ENCODE measurements at regions not wholly inside any gene's neighbourhood (a gene's known extent, or its start where the extent isn't known, plus 50 kb on each side); places are given as distances from the start of the nearest gene placed in this dataset.

GRCh38 chr9:115810166-115810565 is 343.4 kb upstream of the PAPPA start:
- H3K9me3 ChIP-seq (ENCODE audit: control insufficient read depth, low read depth, low read length): no peaks in the 10 kb centered on the region
- no peak overlapping the region for H3K9ac ChIP-seq (ENCODE audit: control insufficient read depth, extremely low read depth, insufficient read depth, low read length)
- peak; percentile 35 for DNase-seq (ENCODE audit: low read depth, low spot score)
- peaks cover 15% of the 10 kb centered on the region for H3K4me1 ChIP-seq (ENCODE audit: control insufficient read depth, extremely low read depth, insufficient read depth, low read length)
- no peaks in the 10 kb centered on the region for H3K36me3 ChIP-seq (ENCODE audit: control insufficient read depth in 2 of 2, extremely low read depth in 1 of 2, insufficient read depth in 2 of 2, low read length in 2 of 2)
- no peaks in the 10 kb centered on the region for H3K27me3 ChIP-seq (ENCODE audit: control insufficient read depth, extremely low read depth, insufficient read depth, low read length)
- H2AFZ ChIP-seq (ENCODE audit: control insufficient read depth, low read length): no peak overlapping the region
- H3K9me1 ChIP-seq (ENCODE audit: control insufficient read depth, extremely low read depth, insufficient read depth, low read length): no peaks in the 10 kb centered on the region
- TF ChIP-seq CTCF (optimal IDR thresholded peaks at IDR 0.05 in 1 of 3, IDR thresholded peaks at IDR 0.05 in 1 of 3, conservative IDR thresholded peaks at IDR 0.05 in 1 of 3; ENCODE audit: extremely low read depth in 1 of 3, insufficient read depth in 2 of 3, low read length in 3 of 3) (no peak), EZH2 (IDR thresholded peaks at IDR 0.05; ENCODE audit: low read length) (no peak)
- no peaks in the 10 kb centered on the region for H3K79me2 ChIP-seq (ENCODE audit: control insufficient read depth, insufficient read depth, low read length)
- no peak overlapping the region for H3K4me2 ChIP-seq (ENCODE audit: control insufficient read depth, extremely low read depth, insufficient read depth, low read depth, low read length)
- no peak overlapping the region for H3K27ac ChIP-seq (ENCODE audit: control insufficient read depth, insufficient read depth, low read length)
- no peaks in the 10 kb centered on the region for H4K20me1 ChIP-seq (ENCODE audit: control insufficient read depth, extremely low read depth, insufficient read depth, low read length)
- dilution Hi-C loops (cut with MboI; ENCODE audit: extremely low pct_ligation_motif_present, low sequenced_read_pairs): no loop called here
- FAIRE-seq: peak; percentile 36
- H3K4me3 ChIP-seq (ENCODE audit: control insufficient read depth in 2 of 3, extremely low read depth in 1 of 3, insufficient read depth in 2 of 3, low read depth in 1 of 3, low read length in 3 of 3): no peak overlapping the region

GRCh38 chr9:115814081-115814480 is 339.5 kb upstream of the PAPPA start:
- no peak overlapping the region for H3K4me2 ChIP-seq (ENCODE audit: control insufficient read depth, extremely low read depth, insufficient read depth, low read depth, low read length)
- H3K9me1 ChIP-seq (ENCODE audit: control insufficient read depth, extremely low read depth, insufficient read depth, low read length): no peaks in the 10 kb centered on the region
- no peak overlapping the region for H2AFZ ChIP-seq (ENCODE audit: control insufficient read depth, low read length)
- TF ChIP-seq EZH2 (IDR thresholded peaks at IDR 0.05; ENCODE audit: low read length) (no peak), CTCF (optimal IDR thresholded peaks at IDR 0.05 in 1 of 3, IDR thresholded peaks at IDR 0.05 in 1 of 3, conservative IDR thresholded peaks at IDR 0.05 in 1 of 3; ENCODE audit: extremely low read depth in 1 of 3, insufficient read depth in 2 of 3, low read length in 3 of 3) (no peak)
- no peaks in the 10 kb centered on the region for H3K36me3 ChIP-seq (ENCODE audit: control insufficient read depth in 2 of 2, extremely low read depth in 1 of 2, insufficient read depth in 2 of 2, low read length in 2 of 2)
- no peaks in the 10 kb centered on the region for H3K9me3 ChIP-seq (ENCODE audit: control insufficient read depth, low read depth, low read length)
- no peaks in the 10 kb centered on the region for H3K27me3 ChIP-seq (ENCODE audit: control insufficient read depth, extremely low read depth, insufficient read depth, low read length)
- no peaks in the 10 kb centered on the region for H4K20me1 ChIP-seq (ENCODE audit: control insufficient read depth, extremely low read depth, insufficient read depth, low read length)
- H3K4me3 ChIP-seq (ENCODE audit: control insufficient read depth in 2 of 3, extremely low read depth in 1 of 3, insufficient read depth in 2 of 3, low read depth in 1 of 3, low read length in 3 of 3): no peak overlapping the region
- DNase-seq (ENCODE audit: low read depth, low spot score) (no peak), FAIRE-seq (no peak)
- no peak overlapping the region for H3K9ac ChIP-seq (ENCODE audit: control insufficient read depth, extremely low read depth, insufficient read depth, low read length)
- no peak overlapping the region for H3K27ac ChIP-seq (ENCODE audit: control insufficient read depth, insufficient read depth, low read length)
- H3K79me2 ChIP-seq (ENCODE audit: control insufficient read depth, insufficient read depth, low read length): no peaks in the 10 kb centered on the region
- dilution Hi-C loops (cut with MboI; ENCODE audit: extremely low pct_ligation_motif_present, low sequenced_read_pairs): no loop called here
- H3K4me1 ChIP-seq (ENCODE audit: control insufficient read depth, extremely low read depth, insufficient read depth, low read length): peaks cover 10% of the 10 kb centered on the region
